22Rv1 (cell line): ENCODE measurements at regions not wholly inside any gene's neighbourhood (a gene's known extent, or its start where the extent isn't known, plus 50 kb on each side); places are given as distances from the start of the nearest gene placed in this dataset.
"Not testable (repeated sequence)": the region's sequence is repeated elsewhere in the genome, so short reads cannot be mapped to it uniquely, and the experiment has no call there.

Source experiments
- H3K27ac ChIP-seq: fragments of 450-650 bp; 2 replicates; pipeline ENCODE4 v1.5.1; 2017
- CTCF ChIP-seq: fragments of 450-650 bp; IDR thresholded peaks from 2 replicates; pipeline ENCODE4 v1.5.1; 2017; ENCODE audit warnings: mild to moderate bottlenecking
- ZFX ChIP-seq: fragments of 450-650 bp; IDR thresholded peaks from 2 replicates; pipeline ENCODE4 v1.6.1; 2017; ENCODE audit warnings: antibody characterized with exemption, borderline replicate concordance

DNA sequence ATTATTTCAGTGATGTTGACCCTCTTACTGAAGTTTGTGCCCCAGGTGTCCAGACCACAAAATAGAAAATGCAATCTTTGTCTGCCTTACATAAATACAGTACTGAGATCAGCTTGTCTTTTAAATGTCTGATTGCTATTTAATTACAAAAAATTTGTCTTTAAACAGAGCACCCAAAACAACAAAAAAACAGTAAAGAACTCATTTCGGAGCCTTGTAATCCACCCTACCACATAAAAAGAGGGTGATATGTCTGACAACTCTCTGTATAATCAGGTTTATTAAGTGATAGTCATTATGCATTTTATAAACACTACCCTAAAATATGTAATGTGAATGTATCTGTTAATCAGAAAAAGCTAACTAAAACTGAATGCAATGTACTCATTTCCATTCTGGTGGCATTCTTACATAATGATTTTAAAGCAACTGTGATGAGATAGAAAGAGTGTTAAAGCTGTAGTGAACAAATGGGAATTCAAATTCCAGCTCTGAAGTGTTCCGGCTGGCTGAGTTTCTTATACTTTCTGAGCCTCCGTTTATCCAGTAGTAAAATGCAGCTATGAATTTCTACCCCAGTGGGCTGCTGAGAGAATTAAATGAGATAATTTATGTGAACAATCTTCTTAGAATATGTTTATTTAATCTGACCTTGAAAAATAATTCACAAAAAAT, 486.6 kb downstream of the USP25 start:
- TF ChIP-seq CTCF: no peak
- TF ChIP-seq ZFX: no peak
- H3K27ac ChIP-seq: no peak overlapping the region

- TF ChIP-seq CTCF (no peak), ZFX (no peak)
- no peak overlapping the region for H3K27ac ChIP-seq
Observed at GRCh38 chr21:16218682-16219343, 489.0 kb downstream of the USP25 start.

DNA sequence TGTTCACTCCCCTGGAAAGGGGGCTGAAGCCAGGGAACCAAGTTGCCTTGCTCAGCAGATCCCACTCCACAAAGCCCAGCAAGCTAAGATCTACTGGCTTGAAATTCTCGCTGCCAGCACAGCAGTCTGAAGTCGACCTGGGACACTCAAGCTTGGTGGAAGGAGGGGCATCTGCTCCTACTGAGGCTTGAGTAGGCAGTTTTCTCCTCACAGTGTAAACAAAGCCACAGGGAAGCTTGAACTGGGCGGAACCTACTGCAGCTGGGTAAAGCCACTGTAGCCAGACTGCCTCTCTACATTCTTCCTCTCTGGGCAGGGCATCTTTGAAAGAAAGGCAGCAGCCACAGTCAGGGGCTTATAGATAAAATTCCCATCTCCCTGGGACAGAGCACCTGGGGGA, 495.0 kb downstream of the USP25 start:
- not testable (repeated sequence) for H3K27ac ChIP-seq

- H3K27ac ChIP-seq: no peak overlapping the region
- TF ChIP-seq ZFX: no peak
Observed at GRCh38 chr21:16239659-16240265, 510.0 kb downstream of the USP25 start.

GRCh38 chr21:16241016-16241415, 511.2 kb downstream of the USP25 start:
- TF ChIP-seq CTCF (no peak), ZFX (no peak)
- H3K27ac ChIP-seq: no peak overlapping the region

DNA sequence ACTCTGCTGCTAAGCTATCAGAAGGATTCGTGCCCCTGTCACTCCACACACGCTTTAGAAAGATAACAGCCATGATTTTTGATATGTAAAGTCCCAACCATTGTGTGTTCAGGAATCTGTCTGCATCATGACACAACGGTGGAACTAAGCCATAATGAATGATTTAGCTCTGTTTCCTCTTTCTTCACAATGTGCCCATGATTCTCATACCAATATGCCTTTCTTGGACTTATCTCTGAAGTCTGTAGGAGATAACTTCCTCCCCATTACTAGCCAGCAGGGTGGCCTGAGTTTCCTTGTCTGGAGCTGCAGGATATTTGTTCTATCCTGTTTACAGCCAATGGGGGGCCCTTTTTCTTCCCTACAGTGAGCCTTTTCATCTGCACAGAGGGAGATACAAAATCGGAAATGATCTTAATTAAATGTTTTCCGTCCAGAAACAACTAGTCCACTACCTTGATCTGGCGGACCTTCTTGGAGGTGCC, 511.7 kb downstream of the USP25 start:
- no peak for TF ChIP-seq ZFX
- no peak for TF ChIP-seq CTCF
- H3K27ac ChIP-seq: no peak overlapping the region

GRCh38 chr21:16243396-16243795, 513.6 kb downstream of the USP25 start:
- no peak for TF ChIP-seq ZFX
- TF ChIP-seq CTCF: no peak
- no peak overlapping the region; the same call in 1 of the 2 replicates for H3K27ac ChIP-seq

DNA sequence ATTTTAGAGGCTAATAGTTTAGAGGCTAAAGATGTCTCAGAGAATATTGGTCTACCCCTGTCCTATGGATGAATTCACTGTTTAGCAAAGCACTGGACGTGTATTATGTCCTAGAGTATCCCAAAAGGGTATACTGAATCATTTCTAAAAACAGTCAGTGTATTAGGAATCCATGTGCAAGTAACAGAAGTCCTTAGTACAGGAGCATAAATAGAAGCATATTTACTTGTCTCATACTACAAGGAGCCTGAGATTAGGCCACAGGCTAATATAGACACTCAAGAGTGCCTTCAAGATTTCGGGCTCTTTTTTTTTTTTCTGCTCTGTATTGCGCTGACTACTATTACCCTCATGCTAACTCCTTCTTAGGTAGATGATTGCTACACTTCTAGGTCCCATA, 518.9 kb downstream of the USP25 start:
- no peak overlapping the region for H3K27ac ChIP-seq
- TF ChIP-seq ZFX (no peak), CTCF (no peak)
